HEK293 (cell line): ENCODE measurements at regions not wholly inside any gene's neighbourhood (a gene's known extent, or its start where the extent isn't known, plus 50 kb on each side); places are given as distances from the start of the nearest gene placed in this dataset.

ENCODE experiments used
- CTCF ChIA-PET: fragments of 350-600 bp; formaldehyde crosslinking; extraction: SDS; loops from one replicate; lab custom pipeline; 2021; ENCODE audit warnings: antibody characterized with exemption; lab: Yijun Ruan, JAX
- POLR2A ChIA-PET: fragments of 300-600 bp; formaldehyde crosslinking; extraction: SDS; loops from one replicate; lab custom pipeline; 2020; ENCODE audit warnings: antibody characterized with exemption, inconsistent platforms; lab: Yijun Ruan, JAX
- H3K27ac ChIP-seq: fragments of 200-500 bp; sonication (Bioruptor generic); 2 replicates; pipeline ENCODE4 v1.5.1; 2014; ENCODE audit warnings: low read depth, low read length, control low read depth, inconsistent platforms; ENCODE audit errors: extremely low read depth
- H3K36me3 ChIP-seq, 2 experiments: fragments of 200-500 bp in 1 of 2; sonication (Bioruptor generic) in 1 of 2; 1 replicate in 1 of 2; 2 replicates in 1 of 2; pipeline ENCODE4 v1.5.1; 2014 to 2017; ENCODE audit warnings: inconsistent platforms in 2 of 2, low read length in 2 of 2; ENCODE audit not compliant: control insufficient read depth in 2 of 2, insufficient read depth in 1 of 2
- H3K4me1 ChIP-seq: fragments of 200-500 bp; sonication (Bioruptor generic); 2 replicates; pipeline ENCODE4 v1.5.1; 2014; ENCODE audit warnings: mild to moderate bottlenecking, low read length, inconsistent platforms; ENCODE audit not compliant: control insufficient read depth, insufficient read depth
- H3K4me3 ChIP-seq: 2 replicates; pipeline ENCODE4 v1.5.1; 2011; ENCODE audit warnings: low read depth, mild to moderate bottlenecking, control low read depth, low read length, moderate library complexity
- H3K9me3 ChIP-seq: fragments of 200-500 bp; sonication (Bioruptor generic); 2 replicates; pipeline ENCODE4 v1.5.1; 2014; ENCODE audit warnings: low read depth, low read length, inconsistent platforms; ENCODE audit not compliant: control insufficient read depth, insufficient read depth
- GLIS1 ChIP-seq: fragments of 450-650 bp; formaldehyde crosslinking; IDR thresholded peaks from 2 replicates; pipeline ENCODE4 v1.5.1; 2016; ENCODE audit warnings: missing biosample characterization, missing genetic modification characterization
- HOXD13 ChIP-seq: sonication (generic); formaldehyde crosslinking; IDR thresholded peaks from 2 replicates; pipeline ENCODE4 v1.8.0; 2022; ENCODE audit warnings: missing genetic modification reagents, borderline replicate concordance
- IKZF3 ChIP-seq: fragments of 450-650 bp; IDR thresholded peaks from 2 replicates; pipeline ENCODE4 v1.5.0; 2018; ENCODE audit warnings: missing biosample characterization, mild to moderate bottlenecking, missing genetic modification characterization, moderate library complexity
- KLF16 ChIP-seq: fragments of 450-650 bp; formaldehyde crosslinking; IDR thresholded peaks from 2 replicates; pipeline ENCODE4 v1.5.1; 2017; ENCODE audit warnings: missing biosample characterization, missing genetic modification characterization
- OSR2 ChIP-seq: fragments of 450-650 bp; formaldehyde crosslinking; IDR thresholded peaks from 2 replicates; pipeline ENCODE4 v1.5.1; 2016; ENCODE audit warnings: missing biosample characterization, missing genetic modification characterization
- SALL2 ChIP-seq: fragments of 450-650 bp; formaldehyde crosslinking; IDR thresholded peaks from 2 replicates; pipeline ENCODE4 v1.5.0; 2017; ENCODE audit warnings: missing biosample characterization, mild to moderate bottlenecking, missing genetic modification characterization, borderline replicate concordance
- SP3 ChIP-seq: fragments of 450-650 bp; formaldehyde crosslinking; IDR thresholded peaks from 2 replicates; pipeline ENCODE4 v1.5.1; 2016; ENCODE audit warnings: missing biosample characterization, missing genetic modification characterization
- YY1 ChIP-seq: fragments of 450-650 bp; formaldehyde crosslinking; IDR thresholded peaks from 2 replicates; pipeline ENCODE4 v1.5.1; 2018; ENCODE audit warnings: missing biosample characterization, missing genetic modification characterization
- ZBTB20 ChIP-seq: fragments of 450-650 bp; formaldehyde crosslinking; IDR thresholded peaks from 2 replicates; pipeline ENCODE4 v1.5.1; 2016; ENCODE audit warnings: missing biosample characterization, missing genetic modification characterization
- ZNF16 ChIP-seq: fragments of 450-650 bp; formaldehyde crosslinking; IDR thresholded peaks from 2 replicates; pipeline ENCODE4 v1.5.1; 2016; ENCODE audit warnings: low read depth, missing biosample characterization, missing genetic modification characterization
- ZNF202 ChIP-seq: fragments of 450-650 bp; formaldehyde crosslinking; IDR thresholded peaks from 2 replicates; pipeline ENCODE4 v1.5.1; 2016; ENCODE audit warnings: missing biosample characterization, missing genetic modification characterization, borderline replicate concordance
- ZNF24 ChIP-seq: fragments of 450-650 bp; formaldehyde crosslinking; IDR thresholded peaks from 2 replicates; pipeline ENCODE4 v1.5.1; 2016; ENCODE audit warnings: missing biosample characterization, missing genetic modification characterization
- ZNF302 ChIP-seq: fragments of 450-650 bp; formaldehyde crosslinking; IDR thresholded peaks from 2 replicates; pipeline ENCODE4 v1.5.1; 2016; ENCODE audit warnings: missing biosample characterization, missing genetic modification characterization, low read depth
- ZNF394 ChIP-seq: fragments of 450-650 bp; formaldehyde crosslinking; IDR thresholded peaks from 2 replicates; pipeline ENCODE4 v1.5.1; 2016; ENCODE audit warnings: missing biosample characterization, missing genetic modification characterization, mild to moderate bottlenecking, moderate library complexity, borderline replicate concordance
- ZNF416 ChIP-seq: fragments of 450-650 bp; formaldehyde crosslinking; IDR thresholded peaks from 2 replicates; pipeline ENCODE4 v1.5.1; 2016; ENCODE audit warnings: missing biosample characterization, missing genetic modification characterization
- ZNF423 ChIP-seq: fragments of 450-650 bp; formaldehyde crosslinking; IDR thresholded peaks from 2 replicates; pipeline ENCODE4 v1.5.1; 2016; ENCODE audit warnings: missing biosample characterization, missing genetic modification characterization
- ZNF510 ChIP-seq: fragments of 450-650 bp; formaldehyde crosslinking; IDR thresholded peaks from 2 replicates; pipeline ENCODE4 v1.5.1; 2018; ENCODE audit warnings: mild to moderate bottlenecking, missing genetic modification characterization, missing biosample characterization; ENCODE audit not compliant: insufficient replicate concordance
- ZNF518A ChIP-seq: fragments of 450-650 bp; formaldehyde crosslinking; conservative IDR thresholded peaks from 2 replicates; pipeline ENCODE4 v1.5.1; 2016; ENCODE audit warnings: low read depth, missing biosample characterization, missing genetic modification characterization
- ZNF544 ChIP-seq: fragments of 450-650 bp; formaldehyde crosslinking; IDR thresholded peaks from 2 replicates; pipeline ENCODE4 v1.5.0; 2017; ENCODE audit warnings: missing biosample characterization, missing genetic modification characterization
- ZNF623 ChIP-seq: fragments of 450-650 bp; formaldehyde crosslinking; IDR thresholded peaks from 2 replicates; pipeline ENCODE4 v1.5.1; 2016; ENCODE audit warnings: missing biosample characterization, missing genetic modification characterization
- ZNF658 ChIP-seq: fragments of 450-650 bp; formaldehyde crosslinking; IDR thresholded peaks from 2 replicates; pipeline ENCODE4; 2016; ENCODE audit warnings: missing biosample characterization, missing genetic modification characterization
- ZNF707 ChIP-seq: fragments of 450-650 bp; formaldehyde crosslinking; IDR thresholded peaks from 2 replicates; pipeline ENCODE4 v1.5.1; 2016; ENCODE audit warnings: missing biosample characterization, missing genetic modification characterization
- ZNF747 ChIP-seq: fragments of 450-650 bp; formaldehyde crosslinking; IDR thresholded peaks from 2 replicates; pipeline ENCODE4 v1.5.1; 2016; ENCODE audit warnings: missing biosample characterization, missing genetic modification characterization
- TF ChIP-seq, protein P1 (sequence below): fragments of 450-650 bp; formaldehyde crosslinking; IDR thresholded peaks from 2 replicates; pipeline ENCODE4 v1.5.1; 2017; ENCODE audit warnings: missing biosample characterization, missing genetic modification characterization
- TF ChIP-seq, protein P2 (sequence below): fragments of 450-650 bp; formaldehyde crosslinking; IDR thresholded peaks from 2 replicates; pipeline ENCODE4 v1.5.1; 2016; ENCODE audit warnings: missing biosample characterization, missing genetic modification characterization

GRCh38 chr2:49827366-49827765, 673.1 kb upstream of the FSHR start:
- Histone ChIP-seq H3K27ac (no peak overlapping the region), H3K4me3 (no peak overlapping the region), H3K4me1 (no peaks in the 10 kb centered on the region), H3K9me3 (no peaks in the 10 kb centered on the region), H3K36me3 (no peaks in the 10 kb centered on the region)
- CTCF ChIA-PET: interaction anchor here (0.7 kb wide), 1 partner anchor 54 kb away, joined by 3 read pairs; no protein-coding TSS in a partner anchor
- POLR2A ChIA-PET: no interaction called here
- TF ChIP-seq, protein P1, sequence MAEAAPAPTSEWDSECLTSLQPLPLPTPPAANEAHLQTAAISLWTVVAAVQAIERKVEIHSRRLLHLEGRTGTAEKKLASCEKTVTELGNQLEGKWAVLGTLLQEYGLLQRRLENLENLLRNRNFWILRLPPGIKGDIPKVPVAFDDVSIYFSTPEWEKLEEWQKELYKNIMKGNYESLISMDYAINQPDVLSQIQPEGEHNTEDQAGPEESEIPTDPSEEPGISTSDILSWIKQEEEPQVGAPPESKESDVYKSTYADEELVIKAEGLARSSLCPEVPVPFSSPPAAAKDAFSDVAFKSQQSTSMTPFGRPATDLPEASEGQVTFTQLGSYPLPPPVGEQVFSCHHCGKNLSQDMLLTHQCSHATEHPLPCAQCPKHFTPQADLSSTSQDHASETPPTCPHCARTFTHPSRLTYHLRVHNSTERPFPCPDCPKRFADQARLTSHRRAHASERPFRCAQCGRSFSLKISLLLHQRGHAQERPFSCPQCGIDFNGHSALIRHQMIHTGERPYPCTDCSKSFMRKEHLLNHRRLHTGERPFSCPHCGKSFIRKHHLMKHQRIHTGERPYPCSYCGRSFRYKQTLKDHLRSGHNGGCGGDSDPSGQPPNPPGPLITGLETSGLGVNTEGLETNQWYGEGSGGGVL: no peak
- TF ChIP-seq SALL2 (tag by site-specific recombination) (no peak), ZNF544 (no peak), ZNF24 (tag by site-specific recombination) (no peak), ZNF202 (tag by site-specific recombination) (no peak), ZNF302 (tag by site-specific recombination) (no peak)

GRCh38 chr2:49813208-49813607, 658.9 kb upstream of the FSHR start:
- no peaks in the 10 kb centered on the region for H3K36me3 ChIP-seq
- H3K4me3 ChIP-seq: no peak overlapping the region
- CTCF ChIA-PET: no interaction called here
- POLR2A ChIA-PET: no interaction called here
- no peak overlapping the region for H3K27ac ChIP-seq
- TF ChIP-seq HOXD13 (no peak), ZBTB20 (no peak), ZNF747 (tag by site-specific recombination) (no peak), ZNF423 (tag by site-specific recombination) (no peak), KLF16 (tag by site-specific recombination) (no peak), ZNF394 (no peak), ZNF658 (tag by site-specific recombination) (no peak), ZNF544 (no peak), OSR2 (no peak), ZNF707 (tag by site-specific recombination) (no peak), YY1 (tag by site-specific recombination) (no peak), ZNF16 (tag by site-specific recombination) (no peak), ZNF518A (tag by site-specific recombination) (no peak), GLIS1 (tag by site-specific recombination) (no peak), ZNF416 (tag by site-specific recombination) (no peak), ZNF623 (tag by site-specific recombination) (no peak), IKZF3 (no peak), ZNF510 (tag by site-specific recombination) (no peak), SP3 (tag by site-specific recombination) (no peak)
- TF ChIP-seq, protein P2, sequence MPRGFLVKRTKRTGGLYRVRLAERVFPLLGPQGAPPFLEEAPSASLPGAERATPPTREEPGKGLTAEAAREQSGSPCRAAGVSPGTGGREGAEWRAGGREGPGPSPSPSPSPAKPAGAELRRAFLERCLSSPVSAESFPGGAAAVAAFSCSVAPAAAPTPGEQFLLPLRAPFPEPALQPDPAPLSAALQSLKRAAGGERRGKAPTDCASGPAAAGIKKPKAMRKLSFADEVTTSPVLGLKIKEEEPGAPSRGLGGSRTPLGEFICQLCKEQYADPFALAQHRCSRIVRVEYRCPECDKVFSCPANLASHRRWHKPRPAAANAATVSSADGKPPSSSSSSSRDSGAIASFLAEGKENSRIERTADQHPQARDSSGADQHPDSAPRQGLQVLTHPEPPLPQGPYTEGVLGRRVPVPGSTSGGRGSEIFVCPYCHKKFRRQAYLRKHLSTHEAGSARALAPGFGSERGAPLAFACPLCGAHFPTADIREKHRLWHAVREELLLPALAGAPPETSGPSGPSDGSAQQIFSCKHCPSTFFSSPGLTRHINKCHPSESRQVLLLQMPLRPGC (tag by site-specific recombination): no peak
- TF ChIP-seq, all 188 proteins: peak for 0
- Histone ChIP-seq H3K4me1 (no peaks in the 10 kb centered on the region), H3K9me3 (no peaks in the 10 kb centered on the region)
